ENCODE measurements at regions not wholly inside any gene's neighbourhood (a gene's known extent, or its start where the extent isn't known, plus 50 kb on each side); places are given as distances from the start of the nearest gene placed in this dataset.

DNA sequence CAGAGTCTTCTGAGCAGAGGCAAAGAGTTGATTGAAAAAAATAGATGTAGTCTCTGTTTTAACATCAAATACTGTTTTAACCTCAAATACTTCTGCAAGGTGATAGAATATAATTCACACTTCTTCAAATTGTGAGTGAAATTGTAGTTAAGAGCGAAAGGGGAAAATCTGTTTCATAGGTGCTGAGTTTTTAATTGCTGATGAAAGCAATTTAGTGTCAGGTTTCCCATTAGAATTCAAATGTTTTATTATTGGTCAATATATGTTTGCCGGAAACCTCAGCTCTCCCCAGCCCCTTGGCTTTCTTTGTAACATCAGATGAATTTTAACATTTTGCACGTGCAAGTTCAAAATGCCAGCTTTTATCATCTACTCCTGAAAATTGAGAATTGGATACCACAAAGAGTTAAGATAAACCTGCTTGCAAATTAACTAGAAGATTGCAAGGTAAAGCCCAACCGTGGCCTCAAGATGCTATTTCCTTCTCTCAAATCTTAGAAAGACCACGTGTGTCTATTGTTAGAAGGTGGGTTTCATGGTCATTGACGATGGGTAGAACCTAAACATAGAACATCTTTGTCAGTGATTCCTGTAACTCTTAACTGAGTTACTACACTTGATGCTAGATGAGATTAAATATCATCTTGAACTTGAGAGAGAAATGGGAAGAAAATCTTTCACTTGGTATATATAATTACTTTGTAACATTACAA, 1824.2 kb upstream of the TENM3 start:
- TF ChIP-seq, protein P1, sequence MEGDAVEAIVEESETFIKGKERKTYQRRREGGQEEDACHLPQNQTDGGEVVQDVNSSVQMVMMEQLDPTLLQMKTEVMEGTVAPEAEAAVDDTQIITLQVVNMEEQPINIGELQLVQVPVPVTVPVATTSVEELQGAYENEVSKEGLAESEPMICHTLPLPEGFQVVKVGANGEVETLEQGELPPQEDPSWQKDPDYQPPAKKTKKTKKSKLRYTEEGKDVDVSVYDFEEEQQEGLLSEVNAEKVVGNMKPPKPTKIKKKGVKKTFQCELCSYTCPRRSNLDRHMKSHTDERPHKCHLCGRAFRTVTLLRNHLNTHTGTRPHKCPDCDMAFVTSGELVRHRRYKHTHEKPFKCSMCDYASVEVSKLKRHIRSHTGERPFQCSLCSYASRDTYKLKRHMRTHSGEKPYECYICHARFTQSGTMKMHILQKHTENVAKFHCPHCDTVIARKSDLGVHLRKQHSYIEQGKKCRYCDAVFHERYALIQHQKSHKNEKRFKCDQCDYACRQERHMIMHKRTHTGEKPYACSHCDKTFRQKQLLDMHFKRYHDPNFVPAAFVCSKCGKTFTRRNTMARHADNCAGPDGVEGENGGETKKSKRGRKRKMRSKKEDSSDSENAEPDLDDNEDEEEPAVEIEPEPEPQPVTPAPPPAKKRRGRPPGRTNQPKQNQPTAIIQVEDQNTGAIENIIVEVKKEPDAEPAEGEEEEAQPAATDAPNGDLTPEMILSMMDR (IDR thresholded peaks at IDR 0.05; ENCODE audit: low read depth, low read length, missing control alignments), result no peak
- no peak for DNase-seq (ENCODE audit: extremely low read depth, low read depth)

DNA sequence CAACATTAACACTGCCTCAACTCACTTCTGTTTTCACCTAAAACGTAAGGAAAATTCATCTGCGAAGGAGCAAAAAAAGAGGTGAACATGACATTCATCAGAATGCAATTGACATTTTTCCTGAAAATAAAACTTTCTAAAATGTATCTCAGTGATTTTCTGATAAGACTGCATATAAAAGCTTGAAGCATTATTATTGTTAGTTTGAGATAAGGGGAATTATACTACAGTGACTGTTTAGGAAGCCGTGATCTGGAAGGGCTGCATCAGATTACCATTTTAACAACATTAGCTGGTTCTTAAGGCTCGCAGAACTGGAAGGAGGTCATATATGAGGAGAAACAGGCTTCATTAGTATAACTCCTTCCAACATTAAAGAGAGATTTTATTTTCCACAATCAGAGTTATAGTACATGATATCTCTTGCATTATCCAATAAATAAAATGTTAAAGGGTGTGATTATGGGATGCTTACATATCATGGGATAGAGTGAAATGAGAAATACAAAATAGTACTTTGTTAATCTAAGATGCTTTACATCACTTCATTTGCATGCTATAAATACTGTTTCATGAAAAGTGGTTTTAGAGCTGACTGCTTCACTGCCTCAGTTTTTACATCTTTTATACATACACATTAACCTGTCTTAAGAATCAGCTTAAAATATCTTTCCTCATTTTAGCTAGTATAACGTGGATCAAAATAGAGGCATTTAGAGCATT, 1820.1 kb upstream of the TENM3 start:
- no peak for DNase-seq (ENCODE audit: extremely low read depth, low read depth)
- TF ChIP-seq, protein P1 (IDR thresholded peaks at IDR 0.05; ENCODE audit: low read depth, low read length, missing control alignments), result no peak
- H3K4me3 ChIP-seq (replicated peaks; ENCODE audit: low read depth, low read length), result no peak overlapping the region

More for the DNA sequence above, 1824.2 kb upstream of the TENM3 start:
- H3K4me3 ChIP-seq (replicated peaks; ENCODE audit: low read depth, low read length), result no peak overlapping the region

DNA sequence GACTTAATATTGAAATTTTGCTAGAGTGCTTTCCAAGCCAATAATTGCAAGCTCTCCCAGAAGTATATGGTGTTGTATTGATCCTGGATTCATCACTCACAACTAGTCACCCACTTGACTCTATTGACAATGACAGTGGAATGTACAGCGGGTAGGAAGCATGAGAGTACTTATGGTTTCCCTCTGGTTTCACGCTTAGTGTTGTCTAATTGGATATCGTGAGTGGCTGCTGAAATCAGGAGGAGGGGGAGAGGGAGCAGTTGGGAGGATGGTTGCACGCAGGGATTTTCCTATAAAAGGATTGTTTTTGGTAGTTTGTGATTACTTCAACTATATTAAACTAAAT, 1819.5 kb upstream of the TENM3 start:
- DNase-seq (ENCODE audit: extremely low read depth, low read depth), result no peak
- TF ChIP-seq, protein P1 (IDR thresholded peaks at IDR 0.05; ENCODE audit: low read depth, low read length, missing control alignments), result no peak
- H3K4me3 ChIP-seq (replicated peaks; ENCODE audit: low read depth, low read length), result no peak overlapping the region

DNA sequence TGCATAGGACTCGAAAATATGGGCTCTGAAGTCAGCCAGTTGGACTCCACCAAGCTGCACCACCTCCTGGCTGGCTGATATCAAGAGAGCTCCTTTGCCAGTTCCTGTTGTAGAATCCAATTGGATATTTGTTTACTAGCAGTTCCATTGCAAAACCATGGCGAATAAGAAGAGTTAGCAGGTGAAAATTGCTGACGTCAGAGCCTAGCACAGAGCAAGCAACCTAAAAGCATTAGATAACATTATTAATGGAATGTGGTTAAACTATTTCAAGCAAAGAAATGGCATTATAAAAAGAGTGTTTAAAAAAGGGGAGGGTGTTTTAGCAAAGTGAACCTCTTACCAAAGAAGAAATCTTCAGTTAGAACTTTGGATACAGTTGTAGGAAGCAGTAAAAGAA, 1816.3 kb upstream of the TENM3 start:
- TF ChIP-seq, protein P1 (IDR thresholded peaks at IDR 0.05; ENCODE audit: low read depth, low read length, missing control alignments), result no peak
- no peak for DNase-seq (ENCODE audit: extremely low read depth, low read depth)
- H3K4me3 ChIP-seq (replicated peaks; ENCODE audit: low read depth, low read length), result no peak overlapping the region

DNA sequence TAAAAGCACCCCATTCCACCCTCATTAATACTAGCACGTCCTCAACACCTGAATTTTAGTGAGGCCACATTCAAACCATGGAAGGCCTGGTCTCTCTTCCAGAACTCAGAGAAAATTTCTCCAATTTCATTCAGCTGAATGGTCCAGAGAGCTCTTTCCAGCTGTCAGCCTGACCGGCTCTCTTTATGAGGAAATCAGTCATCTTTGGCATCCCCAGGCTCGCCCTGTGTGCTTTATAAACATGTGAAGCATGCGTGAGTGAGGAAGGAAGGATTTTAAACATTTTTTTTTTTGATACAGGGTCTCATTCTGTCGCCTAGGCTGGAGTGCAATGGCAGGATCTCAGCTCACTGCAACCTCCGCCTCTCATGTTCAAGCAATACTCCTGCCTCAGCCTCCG, 1812.9 kb upstream of the TENM3 start:
- TF ChIP-seq, protein P1 (IDR thresholded peaks at IDR 0.05; ENCODE audit: low read depth, low read length, missing control alignments), result no peak
- H3K4me3 ChIP-seq (replicated peaks; ENCODE audit: low read depth, low read length), result no peak overlapping the region
- no peak for DNase-seq (ENCODE audit: extremely low read depth, low read depth)

DNA sequence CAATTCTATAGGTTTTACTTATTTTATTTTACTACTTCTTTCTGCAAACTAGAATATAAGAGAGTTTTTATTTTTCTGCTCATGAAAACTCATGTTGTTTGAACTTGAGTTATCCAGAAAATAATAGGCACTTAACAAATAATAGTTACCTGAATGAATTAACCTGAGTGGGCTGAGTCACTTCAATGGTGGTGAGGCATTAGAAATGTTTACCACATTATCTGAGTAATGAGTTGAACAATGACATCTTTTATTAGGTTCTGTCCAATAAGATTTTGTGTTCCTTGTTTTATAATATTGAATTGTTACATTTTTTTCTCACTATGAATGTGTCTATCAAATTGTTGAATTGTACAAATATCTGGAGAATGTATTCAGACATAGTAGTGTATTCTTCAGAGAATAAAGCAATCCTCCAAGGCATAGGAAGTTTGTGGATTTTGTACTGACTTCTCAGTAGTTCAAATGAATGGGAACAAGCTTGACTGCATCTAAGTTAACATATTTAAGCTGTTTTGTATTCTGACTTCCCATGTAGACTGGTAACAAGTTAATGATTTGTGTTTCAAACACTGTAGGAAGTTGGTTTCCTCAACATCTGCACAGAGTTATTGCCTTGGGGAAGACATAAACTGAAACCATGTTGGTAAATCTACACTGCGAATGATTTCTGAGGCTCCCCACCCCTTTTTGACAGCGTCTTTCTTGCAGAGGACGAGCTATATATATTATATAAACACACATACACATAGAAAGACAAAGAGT, 1808.9 kb upstream of the TENM3 start:
- H3K4me3 ChIP-seq (replicated peaks; ENCODE audit: low read depth, low read length), result no peak overlapping the region
- DNase-seq (ENCODE audit: extremely low read depth, low read depth), result no peak
- TF ChIP-seq, protein P1 (IDR thresholded peaks at IDR 0.05; ENCODE audit: low read depth, low read length, missing control alignments), result no peak

Measured in HFF-Myc (cell line).